Mesendoderm (in vitro differentiated cells): ENCODE measurements at regions not wholly inside any gene's neighbourhood (a gene's known extent, or its start where the extent isn't known, plus 50 kb on each side); places are given as distances from the start of the nearest gene placed in this dataset.

Source experiments
- DNase-seq: peaks from one replicate; pipeline ENCODE4 v3.0.0; 2013
- H2AK5ac ChIP-seq: 2 replicates; pipeline ENCODE4 v1.6.1; 2013; ENCODE audit warnings: low read length, inconsistent platforms
- H2BK120ac ChIP-seq: 2 replicates; pipeline ENCODE4 v1.6.1; 2013; ENCODE audit warnings: low read depth, mild to moderate bottlenecking, low read length, moderate library complexity, mixed read lengths
- H2BK15ac ChIP-seq: replicated peaks from 2 replicates; pipeline ENCODE4 v1.6.1; 2013; ENCODE audit warnings: low read depth, mild to moderate bottlenecking, moderate library complexity
- H2BK5ac ChIP-seq: 2 replicates; pipeline ENCODE4 v1.6.1; 2013; ENCODE audit warnings: low read length, inconsistent platforms
- H3K18ac ChIP-seq: 2 replicates; pipeline ENCODE4 v1.6.1; 2013; ENCODE audit warnings: mild to moderate bottlenecking, low read length, mixed read lengths
- H3K23ac ChIP-seq: one replicate; pipeline ENCODE4 v1.6.1; 2013; ENCODE audit warnings: low read length
- H3K27ac ChIP-seq: 2 replicates; pipeline ENCODE4 v1.5.1; 2013; ENCODE audit warnings: low read depth, mild to moderate bottlenecking, inconsistent platforms, low read length, moderate library complexity
- H3K27me3 ChIP-seq: 2 replicates; pipeline ENCODE4 v1.6.1; 2013; ENCODE audit warnings: low read length, control low read depth, mild to moderate bottlenecking, inconsistent platforms; ENCODE audit not compliant: insufficient read depth, poor library complexity
- H3K36me3 ChIP-seq: 2 replicates; pipeline ENCODE4 v1.6.1; 2013; ENCODE audit warnings: low read length, inconsistent platforms; ENCODE audit not compliant: control insufficient read depth, insufficient read depth
- H3K4ac ChIP-seq: one replicate; pipeline ENCODE4 v1.6.1; 2013; ENCODE audit warnings: low read depth, mild to moderate bottlenecking, low read length, moderate library complexity
- H3K4me1 ChIP-seq: 2 replicates; pipeline ENCODE4 v1.6.1; 2013; ENCODE audit warnings: low read depth, low read length, inconsistent platforms; ENCODE audit not compliant: control insufficient read depth
- H3K4me2 ChIP-seq: 2 replicates; pipeline ENCODE4 v1.6.1; 2013; ENCODE audit warnings: low read length
- H3K4me3 ChIP-seq: 2 replicates; pipeline ENCODE4 v1.5.1; 2013; ENCODE audit warnings: mild to moderate bottlenecking, low read length
- H3K56ac ChIP-seq: one replicate; pipeline ENCODE4 v1.6.1; 2013; ENCODE audit warnings: low read length
- H3K79me1 ChIP-seq: 2 replicates; pipeline ENCODE4 v1.6.1; 2013; ENCODE audit warnings: low read length, inconsistent platforms
- H3K79me2 ChIP-seq: 2 replicates; pipeline ENCODE4 v1.6.1; 2013; ENCODE audit warnings: mild to moderate bottlenecking, low read length; ENCODE audit not compliant: control insufficient read depth, insufficient read depth
- H3K9ac ChIP-seq: 2 replicates; pipeline ENCODE4 v1.6.1; 2013; ENCODE audit warnings: low read length, inconsistent platforms
- H4K5ac ChIP-seq: one replicate; pipeline ENCODE4 v1.6.1; 2013; ENCODE audit warnings: low read length
- H4K8ac ChIP-seq: one replicate; pipeline ENCODE4 v1.6.1; 2013; ENCODE audit warnings: low read depth, mild to moderate bottlenecking, control low read depth, low read length, moderate library complexity
- WGBS: extraction: QIAGEN DNeasy Blood & Tissue Kit; methylation state at CpG from one replicate; pipeline ENCODE4 v1.1.7; 2013; ENCODE audit warnings: low lambda C conversion rate, missing lambda C conversion rate; ENCODE audit not compliant: insufficient coverage; ENCODE audit errors: extremely low coverage; 5-methylcytosine and 5-hydroxymethylcytosine counted together

- H3K4me1 ChIP-seq = peaks cover 4% of the 10 kb centered on the region
- H2BK5ac ChIP-seq = no peak overlapping the region
- H3K4me3 ChIP-seq = no peak overlapping the region
- no peaks in the 10 kb centered on the region for H3K79me2 ChIP-seq
- H3K27me3 ChIP-seq = no peaks in the 10 kb centered on the region
- H3K4ac ChIP-seq = no peak overlapping the region
- H2BK120ac ChIP-seq = no peak overlapping the region
- H2BK15ac ChIP-seq = no peak overlapping the region
- no peak overlapping the region for H3K4me2 ChIP-seq
- WGBS = no CpG with 5 or more reads among the region's 3 CpGs
- DNase-seq = no peak
- H3K79me1 ChIP-seq = no peaks in the 10 kb centered on the region
- H3K56ac ChIP-seq = no peak overlapping the region
- H3K23ac ChIP-seq = no peak overlapping the region
- no peak overlapping the region for H3K27ac ChIP-seq
- no peaks in the 10 kb centered on the region for H3K36me3 ChIP-seq
- no peak overlapping the region for H3K9ac ChIP-seq
- H3K18ac ChIP-seq = no peak overlapping the region
- H4K5ac ChIP-seq = no peak overlapping the region
- H4K8ac ChIP-seq = no peak overlapping the region
- H2AK5ac ChIP-seq = no peak overlapping the region
Observed at GRCh38 chr11:116536416-116536815, 236.4 kb downstream of the BUD13 start.

GRCh38 chr11:116535994-116536393 lies 236.8 kb downstream of the BUD13 start:
- no peak overlapping the region for H2BK120ac ChIP-seq
- peaks cover 4% of the 10 kb centered on the region for H3K4me1 ChIP-seq
- H3K4me2 ChIP-seq = no peak overlapping the region
- no peaks in the 10 kb centered on the region for H3K36me3 ChIP-seq
- H3K27ac ChIP-seq = no peak overlapping the region
- H4K8ac ChIP-seq = no peak overlapping the region
- H3K9ac ChIP-seq = no peak overlapping the region
- no peak overlapping the region for H3K23ac ChIP-seq
- H3K79me1 ChIP-seq = no peaks in the 10 kb centered on the region
- H3K4me3 ChIP-seq = no peak overlapping the region
- no peaks in the 10 kb centered on the region for H3K27me3 ChIP-seq
- H2BK15ac ChIP-seq = no peak overlapping the region
- H3K18ac ChIP-seq = no peak overlapping the region
- no peak overlapping the region for H2BK5ac ChIP-seq
- DNase-seq = no peak
- no peak overlapping the region for H3K4ac ChIP-seq
- no CpG with 5 or more reads among the region's 9 CpGs for WGBS
- no peak overlapping the region for H4K5ac ChIP-seq
- H3K56ac ChIP-seq = no peak overlapping the region
- H3K79me2 ChIP-seq = no peaks in the 10 kb centered on the region
- H2AK5ac ChIP-seq = no peak overlapping the region

GRCh38 chr11:116535120-116535519 lies 237.7 kb downstream of the BUD13 start:
- H3K18ac ChIP-seq = no peak overlapping the region
- H3K4me1 ChIP-seq = peaks cover 4% of the 10 kb centered on the region
- no peak overlapping the region for H2BK15ac ChIP-seq
- no peak overlapping the region for H2BK120ac ChIP-seq
- H3K79me2 ChIP-seq = no peaks in the 10 kb centered on the region
- WGBS = no CpG with 5 or more reads among the region's 9 CpGs
- H3K36me3 ChIP-seq = no peaks in the 10 kb centered on the region
- no peak overlapping the region for H3K27ac ChIP-seq
- no peak overlapping the region for H3K23ac ChIP-seq
- no peak overlapping the region for H3K4me3 ChIP-seq
- H3K56ac ChIP-seq = no peak overlapping the region
- H3K79me1 ChIP-seq = no peaks in the 10 kb centered on the region
- H4K8ac ChIP-seq = no peak overlapping the region
- no peak overlapping the region for H4K5ac ChIP-seq
- H3K4me2 ChIP-seq = no peak overlapping the region
- H3K4ac ChIP-seq = no peak overlapping the region
- H2AK5ac ChIP-seq = no peak overlapping the region
- no peak overlapping the region for H3K9ac ChIP-seq
- no peak overlapping the region for H2BK5ac ChIP-seq
- no peak for DNase-seq
- H3K27me3 ChIP-seq = no peaks in the 10 kb centered on the region

GRCh38 chr11:116534270-116534975 lies 238.4 kb downstream of the BUD13 start:
- Histone ChIP-seq H4K5ac (no peak overlapping the region), H3K4ac (no peak overlapping the region), H2BK120ac (no peak overlapping the region), H3K79me1 (no peaks in the 10 kb centered on the region), H2BK5ac (no peak overlapping the region), H3K4me1 (peaks cover 4% of the 10 kb centered on the region), H4K8ac (no peak overlapping the region), H3K27me3 (no peaks in the 10 kb centered on the region), H3K27ac (no peak overlapping the region), H2AK5ac (no peak overlapping the region), H3K4me3 (no peak overlapping the region), H3K23ac (no peak overlapping the region), H3K36me3 (no peaks in the 10 kb centered on the region), H3K9ac (no peak overlapping the region), H2BK15ac (no peak overlapping the region), H3K4me2 (no peak overlapping the region), H3K56ac (no peak overlapping the region), H3K79me2 (no peaks in the 10 kb centered on the region), H3K18ac (no peak overlapping the region)
- 100% methylated on average over 1 of the region's 14 CpGs for WGBS
- no peak for DNase-seq

- Histone ChIP-seq H3K9ac (no peak overlapping the region), H2BK120ac (no peak overlapping the region), H2BK5ac (no peak overlapping the region), H2AK5ac (no peak overlapping the region), H3K79me2 (no peaks in the 10 kb centered on the region), H2BK15ac (no peak overlapping the region), H3K36me3 (no peaks in the 10 kb centered on the region), H3K18ac (no peak overlapping the region), H3K4me1 (peaks cover 4% of the 10 kb centered on the region), H4K5ac (no peak overlapping the region), H3K23ac (no peak overlapping the region), H4K8ac (no peak overlapping the region), H3K4ac (no peak overlapping the region), H3K4me2 (no peak overlapping the region), H3K4me3 (no peak overlapping the region), H3K79me1 (no peaks in the 10 kb centered on the region), H3K27ac (no peak overlapping the region), H3K56ac (no peak overlapping the region), H3K27me3 (no peaks in the 10 kb centered on the region)
- DNase-seq = peak; percentile 23
- no CpG with 5 or more reads among the region's 11 CpGs for WGBS
Observed at GRCh38 chr11:116533186-116533825, 239.5 kb downstream of the BUD13 start.
